H1 (cell line): ENCODE measurements at regions not wholly inside any gene's neighbourhood (a gene's known extent, or its start where the extent isn't known, plus 50 kb on each side); places are given as distances from the start of the nearest gene placed in this dataset.

Experiments used
- PHF8 ChIP-seq: fragments of 200-600 bp; sonication (generic); conservative IDR thresholded peaks from 2 replicates; pipeline ENCODE4 v1.7.1; 2012; ENCODE audit warnings: low read depth, mild to moderate bottlenecking, inconsistent platforms, low read length, moderate library complexity

- no peak for TF ChIP-seq PHF8
Measured at GRCh38 chr5:26295541-26295940, 742.8 kb downstream of the CDH9 start (continued).
